A549 (cell line): ENCODE measurements at regions not wholly inside any gene's neighbourhood (a gene's known extent, or its start where the extent isn't known, plus 50 kb on each side); places are given as distances from the start of the nearest gene placed in this dataset.
A peak's percentile ranks its signal among the peaks of the same experiment; 100 is the strongest.

Experiments used
- ATAC-seq, 2 experiments: fragments of 200-7000 bp in 1 of 2; fragments of >200 bp in 1 of 2; cut with Nextera tagmentation in 1 of 2; cut with Tn5 transposase in 1 of 2; 3 replicates each; pipeline versions ENCODE4 v1.8.0 to v1.9.1; 2018 to 2020; ENCODE audit warnings: mild to moderate bottlenecking in 1 of 2, moderate library complexity in 1 of 2
- CTCF ChIA-PET: fragments of 300-600 bp; sonication (Branson Sonifier 250); formaldehyde crosslinking; extraction: SDS; loops from one replicate; lab custom pipeline; 2021; ENCODE audit warnings: antibody characterized with exemption, inconsistent platforms; lab: Yijun Ruan, JAX
- POLR2A ChIA-PET: fragments of 350-600 bp; formaldehyde crosslinking; extraction: SDS; loops from one replicate; lab custom pipeline; 2021; ENCODE audit warnings: antibody characterized with exemption, inconsistent platforms; lab: Yijun Ruan, JAX
- DNase-seq, 2 experiments: peaks; one replicate each; pipeline versions ENCODE4 v3.0.0 to v3.0.0-alpha.2; 2011 to 2016; ENCODE audit warnings: low read depth in 1 of 2, low spot score in 1 of 2
- FAIRE-seq: peaks from 2 replicates; lab custom pipeline; 2011; peaks lifted over from hg19 to GRCh38; lab: Jason Lieb, UNC
- H3K27ac ChIP-seq, 2 experiments: fragments of >200 bp; sonication (Bioruptor Twin); formaldehyde crosslinking; 3 replicates each; pipeline ENCODE4 v1.5.1; 2016 to 2017
- H3K4me1 ChIP-seq: fragments of >200 bp; sonication (Bioruptor Twin); formaldehyde crosslinking; 3 replicates; pipeline ENCODE4 v1.6.1; 2016
- H3K4me2 ChIP-seq: fragments of >200 bp; sonication (Bioruptor Twin); formaldehyde crosslinking; 3 replicates; pipeline ENCODE4 v1.6.1; 2016
- H3K4me3 ChIP-seq: fragments of >200 bp; sonication (Bioruptor Twin); formaldehyde crosslinking; 3 replicates; pipeline ENCODE4 v1.5.1; 2016
- H3K9me3 ChIP-seq: fragments of >200 bp; sonication (Bioruptor Twin); formaldehyde crosslinking; 3 replicates; pipeline ENCODE4 v1.6.1; 2016
- CBX2 ChIP-seq: fragments of 200-600 bp; sonication (generic); IDR thresholded peaks from 2 replicates; pipeline ENCODE4 v1.6.1; 2016; ENCODE audit warnings: low read depth, mild to moderate bottlenecking, borderline replicate concordance
- CHD2 ChIP-seq: fragments of 150-350 bp; IDR thresholded peaks from 2 replicates; pipeline ENCODE4 v1.6.1; 2014; ENCODE audit warnings: low read length; ENCODE audit not compliant: partially characterized antibody
- FOSL2 ChIP-seq, 2 experiments: fragments of 450-650 bp in 1 of 2; fragments of >200 bp in 1 of 2; sonication (Bioruptor Twin) in 1 of 2; formaldehyde crosslinking; IDR thresholded peaks; 2 replicates each; pipeline versions ENCODE4 v1.5.0 to v1.6.1; 2016 to 2020; ENCODE audit warnings: mild to moderate bottlenecking in 1 of 2, moderate library complexity in 1 of 2
- HOXA7 ChIP-seq: fragments of 250-450 bp; sonication (Bioruptor Pico); IDR thresholded peaks from 2 replicates; pipeline ENCODE4 v1.5.0; 2020; ENCODE audit warnings: mild to moderate bottlenecking, moderate library complexity
- JUN ChIP-seq, 2 experiments: fragments of >200 bp; sonication (Bioruptor Twin); formaldehyde crosslinking; IDR thresholded peaks; 2 replicates in 1 of 2; 3 replicates in 1 of 2; pipeline ENCODE4 v1.6.1; 2016 to 2017
- MYC ChIP-seq: IDR thresholded peaks from 2 replicates; pipeline ENCODE4 v1.6.1; 2012; ENCODE audit warnings: mild to moderate bottlenecking, inconsistent platforms, low read length, improper control_type of control experiment, borderline replicate concordance
- NPAS2 ChIP-seq: fragments of 250-450 bp; sonication (Bioruptor Pico); IDR thresholded peaks from 2 replicates; pipeline ENCODE4 v1.8.0; 2022; ENCODE audit warnings: mild to moderate bottlenecking, moderate library complexity, borderline replicate concordance
- POLR2AphosphoS2 ChIP-seq: conservative IDR thresholded peaks from 2 replicates; pipeline ENCODE4 v1.6.1; 2012; ENCODE audit warnings: low read length, improper control_type of control experiment, inconsistent platforms
- RAD21 ChIP-seq, 2 experiments: fragments of >200 bp in 1 of 2; sonication (Bioruptor Twin) in 1 of 2; formaldehyde crosslinking in 1 of 2; IDR thresholded peaks in 1 of 2; conservative IDR thresholded peaks in 1 of 2; 2 replicates in 1 of 2; 3 replicates in 1 of 2; pipeline ENCODE4 v1.6.1; 2012 to 2018; ENCODE audit warnings: inconsistent platforms in 1 of 2
- RCOR1 ChIP-seq: fragments of 150-350 bp; IDR thresholded peaks from 2 replicates; pipeline ENCODE4 v1.6.1; 2014; ENCODE audit warnings: antibody characterized with exemption, low read length, low read depth
- SMC3 ChIP-seq: fragments of >200 bp; sonication (Bioruptor Twin); formaldehyde crosslinking; IDR thresholded peaks from 3 replicates; pipeline ENCODE4 v1.6.1; 2018; ENCODE audit warnings: inconsistent platforms
- TFCP2L1 ChIP-seq: fragments of 250-450 bp; sonication (Bioruptor Pico); IDR thresholded peaks from 2 replicates; pipeline ENCODE4 v1.5.0; 2021; ENCODE audit warnings: mild to moderate bottlenecking
- TP53 ChIP-seq: fragments of 250-450 bp; sonication (Bioruptor Pico); IDR thresholded peaks from 2 replicates; pipeline ENCODE4 v1.5.0; 2021; ENCODE audit warnings: mild to moderate bottlenecking, moderate library complexity
- ZSCAN20 ChIP-seq: fragments of 250-450 bp; sonication (Bioruptor Pico); IDR thresholded peaks from 2 replicates; pipeline ENCODE4 v1.8.0; 2022; ENCODE audit warnings: mild to moderate bottlenecking, moderate library complexity
- WGBS: methylation state at CpG from one replicate; pipeline ENCODE4 v1.1.6; 2017; ENCODE audit errors: missing lambda C conversion rate; 5-methylcytosine and 5-hydroxymethylcytosine counted together
- TF ChIP-seq, protein P1 (sequence below): fragments of >200 bp; sonication (Bioruptor Twin); formaldehyde crosslinking; IDR thresholded peaks from 3 replicates; pipeline ENCODE4 v1.5.1; 2016
- TF ChIP-seq, protein P2 (sequence below): fragments of >200 bp; sonication (Bioruptor Twin); formaldehyde crosslinking; IDR thresholded peaks from 2 replicates; pipeline ENCODE4 v1.6.1; 2016
- TF ChIP-seq, protein P3 (sequence below): fragments of >200 bp; sonication (Bioruptor Twin); formaldehyde crosslinking; IDR thresholded peaks from 3 replicates; pipeline ENCODE4 v1.6.1; 2016
- TF ChIP-seq, protein P4 (sequence below): fragments of 200-600 bp; sonication (generic); IDR thresholded peaks from 2 replicates; pipeline ENCODE4 v1.6.1; 2016; ENCODE audit warnings: antibody characterized with exemption, mild to moderate bottlenecking, moderate library complexity

DNA sequence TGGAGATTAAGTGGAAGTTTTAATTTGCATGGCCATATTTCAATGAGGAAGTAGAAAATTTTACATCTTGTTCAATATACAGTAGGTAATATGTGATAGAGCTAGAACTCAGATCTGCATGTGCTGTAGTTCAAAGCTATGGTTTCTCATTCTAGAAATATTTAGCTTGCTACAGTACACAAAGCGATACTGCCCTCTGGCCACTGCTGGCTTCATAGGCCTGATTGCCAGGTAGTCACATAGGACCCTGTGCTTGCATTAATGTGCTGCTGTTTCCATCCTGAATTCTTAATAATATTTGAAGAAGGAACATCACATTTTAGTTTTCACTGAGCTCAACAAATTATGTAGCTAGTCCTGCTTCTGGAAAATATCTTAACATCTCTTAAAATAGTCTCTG is 87.0 kb downstream of the PLSCR2 start:
- 89% methylated on average over 1 of the region's 1 CpG for WGBS
- TF ChIP-seq TP53 (CRISPR knock-in tag), result no peak
- TF ChIP-seq, protein P1, sequence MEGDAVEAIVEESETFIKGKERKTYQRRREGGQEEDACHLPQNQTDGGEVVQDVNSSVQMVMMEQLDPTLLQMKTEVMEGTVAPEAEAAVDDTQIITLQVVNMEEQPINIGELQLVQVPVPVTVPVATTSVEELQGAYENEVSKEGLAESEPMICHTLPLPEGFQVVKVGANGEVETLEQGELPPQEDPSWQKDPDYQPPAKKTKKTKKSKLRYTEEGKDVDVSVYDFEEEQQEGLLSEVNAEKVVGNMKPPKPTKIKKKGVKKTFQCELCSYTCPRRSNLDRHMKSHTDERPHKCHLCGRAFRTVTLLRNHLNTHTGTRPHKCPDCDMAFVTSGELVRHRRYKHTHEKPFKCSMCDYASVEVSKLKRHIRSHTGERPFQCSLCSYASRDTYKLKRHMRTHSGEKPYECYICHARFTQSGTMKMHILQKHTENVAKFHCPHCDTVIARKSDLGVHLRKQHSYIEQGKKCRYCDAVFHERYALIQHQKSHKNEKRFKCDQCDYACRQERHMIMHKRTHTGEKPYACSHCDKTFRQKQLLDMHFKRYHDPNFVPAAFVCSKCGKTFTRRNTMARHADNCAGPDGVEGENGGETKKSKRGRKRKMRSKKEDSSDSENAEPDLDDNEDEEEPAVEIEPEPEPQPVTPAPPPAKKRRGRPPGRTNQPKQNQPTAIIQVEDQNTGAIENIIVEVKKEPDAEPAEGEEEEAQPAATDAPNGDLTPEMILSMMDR, result peak; percentile 48
- TF ChIP-seq, protein P2, sequence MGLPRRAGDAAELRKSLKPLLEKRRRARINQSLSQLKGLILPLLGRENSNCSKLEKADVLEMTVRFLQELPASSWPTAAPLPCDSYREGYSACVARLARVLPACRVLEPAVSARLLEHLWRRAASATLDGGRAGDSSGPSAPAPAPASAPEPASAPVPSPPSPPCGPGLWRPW, result no peak
- TF ChIP-seq RAD21 (conservative IDR thresholded peaks at IDR 0.05 in 1 of 2, IDR thresholded peaks at IDR 0.05 in 1 of 2), result peak; percentile 71 to 79
- TF ChIP-seq JUN (IDR thresholded peaks at IDR 0.05), result no peak
- TF ChIP-seq SMC3, result peak; percentile 66
- TF ChIP-seq POLR2AphosphoS2, result no peak
- peak; percentile 81 for FAIRE-seq
- Histone ChIP-seq H3K4me1 (peaks cover 8% of the 10 kb centered on the region), H3K4me2 (no peak overlapping the region), H3K27ac (no peak overlapping the region), H3K4me3 (no peak overlapping the region), H3K9me3 (no peaks in the 10 kb centered on the region)
- DNase-seq, result peak; percentile 13 to 65
- ChIA-PET POLR2A (no interaction called here), CTCF (interaction anchor here (0.8 to 1.7 kb wide), 12 partner anchors 9 to 195 kb away, joined by 3 to 11 read pairs (median 4); partner anchors contain the start of gene PLSCR2)
- peak; percentile 88 to 90; a peak in 5 of 6 replicates for ATAC-seq

DNA sequence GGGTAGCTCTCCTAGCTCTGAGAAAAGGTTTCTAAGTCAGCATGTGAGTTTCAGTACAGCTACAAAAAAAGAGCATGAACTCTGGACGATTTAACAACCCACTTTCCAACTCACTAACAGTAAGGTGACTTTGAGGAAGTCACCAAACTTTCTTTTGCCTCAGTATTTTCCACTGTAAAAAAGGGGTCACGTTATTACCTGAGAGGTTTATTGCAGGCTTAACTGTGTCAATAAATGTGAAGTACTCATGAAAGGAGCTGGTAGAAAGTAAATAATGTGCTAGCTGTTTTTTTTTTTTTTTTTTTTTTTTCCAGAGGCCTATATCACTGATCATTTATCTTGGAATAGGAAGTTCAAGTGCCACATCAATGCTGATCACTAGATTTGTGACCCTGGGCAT is 89.3 kb downstream of the PLSCR2 start:
- no peak for TF ChIP-seq POLR2AphosphoS2
- TF ChIP-seq CHD2, result no peak
- TF ChIP-seq, protein P3, sequence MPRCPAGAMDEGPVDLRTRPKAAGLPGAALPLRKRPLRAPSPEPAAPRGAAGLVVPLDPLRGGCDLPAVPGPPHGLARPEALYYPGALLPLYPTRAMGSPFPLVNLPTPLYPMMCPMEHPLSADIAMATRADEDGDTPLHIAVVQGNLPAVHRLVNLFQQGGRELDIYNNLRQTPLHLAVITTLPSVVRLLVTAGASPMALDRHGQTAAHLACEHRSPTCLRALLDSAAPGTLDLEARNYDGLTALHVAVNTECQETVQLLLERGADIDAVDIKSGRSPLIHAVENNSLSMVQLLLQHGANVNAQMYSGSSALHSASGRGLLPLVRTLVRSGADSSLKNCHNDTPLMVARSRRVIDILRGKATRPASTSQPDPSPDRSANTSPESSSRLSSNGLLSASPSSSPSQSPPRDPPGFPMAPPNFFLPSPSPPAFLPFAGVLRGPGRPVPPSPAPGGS, result no peak
- TF ChIP-seq RCOR1, result no peak
- TF ChIP-seq MYC, result no peak
- TF ChIP-seq, protein P4, sequence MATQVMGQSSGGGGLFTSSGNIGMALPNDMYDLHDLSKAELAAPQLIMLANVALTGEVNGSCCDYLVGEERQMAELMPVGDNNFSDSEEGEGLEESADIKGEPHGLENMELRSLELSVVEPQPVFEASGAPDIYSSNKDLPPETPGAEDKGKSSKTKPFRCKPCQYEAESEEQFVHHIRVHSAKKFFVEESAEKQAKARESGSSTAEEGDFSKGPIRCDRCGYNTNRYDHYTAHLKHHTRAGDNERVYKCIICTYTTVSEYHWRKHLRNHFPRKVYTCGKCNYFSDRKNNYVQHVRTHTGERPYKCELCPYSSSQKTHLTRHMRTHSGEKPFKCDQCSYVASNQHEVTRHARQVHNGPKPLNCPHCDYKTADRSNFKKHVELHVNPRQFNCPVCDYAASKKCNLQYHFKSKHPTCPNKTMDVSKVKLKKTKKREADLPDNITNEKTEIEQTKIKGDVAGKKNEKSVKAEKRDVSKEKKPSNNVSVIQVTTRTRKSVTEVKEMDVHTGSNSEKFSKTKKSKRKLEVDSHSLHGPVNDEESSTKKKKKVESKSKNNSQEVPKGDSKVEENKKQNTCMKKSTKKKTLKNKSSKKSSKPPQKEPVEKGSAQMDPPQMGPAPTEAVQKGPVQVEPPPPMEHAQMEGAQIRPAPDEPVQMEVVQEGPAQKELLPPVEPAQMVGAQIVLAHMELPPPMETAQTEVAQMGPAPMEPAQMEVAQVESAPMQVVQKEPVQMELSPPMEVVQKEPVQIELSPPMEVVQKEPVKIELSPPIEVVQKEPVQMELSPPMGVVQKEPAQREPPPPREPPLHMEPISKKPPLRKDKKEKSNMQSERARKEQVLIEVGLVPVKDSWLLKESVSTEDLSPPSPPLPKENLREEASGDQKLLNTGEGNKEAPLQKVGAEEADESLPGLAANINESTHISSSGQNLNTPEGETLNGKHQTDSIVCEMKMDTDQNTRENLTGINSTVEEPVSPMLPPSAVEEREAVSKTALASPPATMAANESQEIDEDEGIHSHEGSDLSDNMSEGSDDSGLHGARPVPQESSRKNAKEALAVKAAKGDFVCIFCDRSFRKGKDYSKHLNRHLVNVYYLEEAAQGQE, result no peak
- no peak for TF ChIP-seq NPAS2 (CRISPR knock-in tag)
- TF ChIP-seq, protein P1, result no peak
- no peak for TF ChIP-seq TFCP2L1 (CRISPR knock-in tag)
- TF ChIP-seq HOXA7 (CRISPR knock-in tag), result no peak
- no peak for TF ChIP-seq RAD21 (conservative IDR thresholded peaks at IDR 0.05 in 1 of 2, IDR thresholded peaks at IDR 0.05 in 1 of 2)
- TF ChIP-seq FOSL2 (IDR thresholded peaks at IDR 0.05), result no peak
- no peak for TF ChIP-seq FOSL2 (CRISPR knock-in tag; IDR thresholded peaks at IDR 0.05)
- no peak for TF ChIP-seq ZSCAN20 (CRISPR knock-in tag)
- TF ChIP-seq CBX2, result no peak
- TF ChIP-seq, all 56 proteins: peak for 0
- Histone ChIP-seq H3K27ac (no peak overlapping the region), H3K4me3 (no peak overlapping the region), H3K9me3 (no peaks in the 10 kb centered on the region), H3K4me1 (peaks cover 1% of the 10 kb centered on the region; the same call in 2 of the 3 replicates), H3K4me2 (no peak overlapping the region)
- POLR2A ChIA-PET, result no interaction called here
- 29% methylated on average over 2 of the region's 2 CpGs for WGBS
- FAIRE-seq (no peak), ATAC-seq (no peak), DNase-seq (no peak)
- CTCF ChIA-PET, result interaction anchor here (1.4 to 2.1 kb wide), 2 partner anchors 53 to 197 kb away, joined by 3 to 7 read pairs; no protein-coding TSS in a partner anchor
